ENCODE measurements at regions not wholly inside any gene's neighbourhood (a gene's known extent, or its start where the extent isn't known, plus 50 kb on each side); places are given as distances from the start of the nearest gene placed in this dataset.

DNA sequence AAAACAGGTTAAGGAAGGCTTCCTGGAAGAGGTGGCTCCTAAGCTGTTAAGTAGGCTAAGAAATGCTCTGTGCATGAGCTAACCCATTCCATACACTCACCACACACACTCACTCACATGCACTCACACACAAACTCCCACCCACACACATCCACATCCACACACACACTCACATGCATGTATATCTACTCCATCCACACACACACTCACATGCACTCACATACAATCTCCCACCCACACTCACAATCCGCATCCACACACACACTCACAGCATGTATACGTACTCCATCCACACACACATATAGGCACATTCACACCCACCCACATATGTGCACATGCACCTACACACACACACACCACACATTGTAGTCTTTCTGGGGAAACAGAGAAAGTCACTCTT lies 89.3 kb upstream of the HNF1B start:
- TF ChIP-seq EZH2phosphoT487 (IDR thresholded peaks at IDR 0.05; ENCODE audit: insufficient read depth, low read depth): no peak
- TF ChIP-seq EZH2 (IDR thresholded peaks at IDR 0.05; ENCODE audit: insufficient read depth, poor library complexity, severe bottlenecking): no peak

All from GM23248 (cell line).